CD4-positive, alpha-beta T cell (primary cell): ENCODE measurements at regions not wholly inside any gene's neighbourhood (a gene's known extent, or its start where the extent isn't known, plus 50 kb on each side); places are given as distances from the start of the nearest gene placed in this dataset.

Experiments
- ATAC-seq: fragments of 200-7000 bp; cut with Tn5 transposase; one replicate; pipeline ENCODE4 v1.10.0; 2022; ENCODE audit warnings: mild to moderate bottlenecking; ENCODE audit not compliant: poor library complexity
- CTCF ChIA-PET: fragments of 350-600 bp; sonication (Branson Sonifier 250); formaldehyde crosslinking; loops from one replicate; lab custom pipeline; 2021; ENCODE audit warnings: antibody characterized with exemption, inconsistent platforms; lab: Charles Lee
- POLR2A ChIA-PET: fragments of 350-600 bp; sonication (Branson Sonifier 250); formaldehyde crosslinking; loops from one replicate; lab custom pipeline; 2021; ENCODE audit warnings: antibody characterized with exemption, inconsistent platforms; lab: Charles Lee
- DNase-seq, 14 experiments: peaks; one replicate each; pipeline ENCODE4 v3.0.0-alpha.2; 2013 to 2020; ENCODE audit warnings: mixed read lengths in 2 of 14
- H3K27ac ChIP-seq, 2 donors: one replicate each; pipeline versions ENCODE4 v1.5.1 to v1.7.0; 2013; ENCODE audit warnings: low read length in 2 of 2, low read depth in 1 of 2, mild to moderate bottlenecking in 1 of 2
- H3K27me3 ChIP-seq, 2 experiments: 1 replicate in 1 of 2; 2 replicates in 1 of 2; pipeline versions ENCODE4 v1.6.1 to v1.7.0; 2013; ENCODE audit warnings: low read length in 2 of 2, control low read depth in 1 of 2, mild to moderate bottlenecking in 1 of 2, moderate library complexity in 1 of 2; ENCODE audit not compliant: insufficient read depth in 2 of 2, control insufficient read depth in 1 of 2
- H3K36me3 ChIP-seq: one replicate; pipeline ENCODE4 v1.6.1; 2013; ENCODE audit warnings: low read length, control low read depth; ENCODE audit not compliant: insufficient read depth
- H3K4me1 ChIP-seq: one replicate; pipeline ENCODE4 v1.6.1; 2013; ENCODE audit warnings: low read length, control low read depth; ENCODE audit not compliant: insufficient read depth
- H3K4me3 ChIP-seq: one replicate; pipeline ENCODE4 v1.5.1; 2013; ENCODE audit warnings: mild to moderate bottlenecking, low read length, moderate library complexity
- H3K9me3 ChIP-seq, 2 experiments: 1 replicate in 1 of 2; 2 replicates in 1 of 2; pipeline versions ENCODE4 v1.6.1 to v1.7.0; 2013; ENCODE audit warnings: low read length in 2 of 2, mild to moderate bottlenecking in 2 of 2, control low read depth in 1 of 2, moderate library complexity in 1 of 2; ENCODE audit not compliant: control insufficient read depth in 1 of 2, insufficient read depth in 1 of 2
- H3K27ac Mint-ChIP-seq: one replicate; pipeline ENCODE4 v1.8.0; 2020; ENCODE audit warnings: mixed read lengths
- H3K27me3 Mint-ChIP-seq: one replicate; pipeline ENCODE4 v1.8.0; 2021; ENCODE audit warnings: mixed read lengths
- H3K36me3 Mint-ChIP-seq: one replicate; pipeline ENCODE4 v1.8.0; 2021; ENCODE audit warnings: low read depth, mixed read lengths
- H3K4me1 Mint-ChIP-seq: one replicate; pipeline ENCODE4 v1.8.0; 2021; ENCODE audit warnings: low read depth, mixed read lengths
- H3K4me3 Mint-ChIP-seq: one replicate; pipeline ENCODE4 v1.8.0; 2020; ENCODE audit warnings: mild to moderate bottlenecking, mixed read lengths
- H3K9me3 Mint-ChIP-seq: one replicate; pipeline ENCODE4 v1.8.0; 2020; ENCODE audit warnings: mixed read lengths
- intact Hi-C, 2 experiments: fragments of 100-400 bp; cut with DNase I in 1 of 2; cut with micrococcal nuclease in 1 of 2; formaldehyde crosslinking; loops; one replicate each; pipeline versions ENCODE4 v1.15.1 to v1.9.0; 2023 to 2025; cut with DNase I, micrococcal nuclease
- TF ChIP-seq, protein P1 (sequence below): fragments of 200-600 bp; IDR thresholded peaks from one replicate; pipeline ENCODE4 v1.8.0; 2022; ENCODE audit warnings: antibody characterized with exemption, mild to moderate bottlenecking

DNA sequence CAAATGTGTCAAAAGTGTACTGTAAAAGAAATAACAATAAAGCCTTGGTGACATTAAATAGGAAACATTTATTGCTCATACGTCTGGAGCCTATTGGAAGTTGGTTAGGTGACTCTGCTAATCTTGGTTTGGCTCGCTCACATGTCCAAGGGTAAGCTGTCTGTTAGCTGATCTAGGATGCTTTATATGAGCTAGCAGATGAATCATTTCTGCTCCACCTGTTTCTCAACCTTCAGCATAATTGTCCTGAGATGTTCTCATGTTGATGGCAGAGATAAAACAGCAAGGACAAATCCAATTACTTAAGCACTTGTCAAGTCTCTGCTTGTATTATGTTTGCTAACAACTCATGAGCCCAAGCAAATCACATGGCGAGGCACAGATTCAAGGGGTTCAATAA lies 56.0 kb upstream of the CD53 start:
- no peaks in the 10 kb centered on the region for H3K27me3 Mint-ChIP-seq
- H3K27me3 ChIP-seq, result no peaks in the 10 kb centered on the region
- ATAC-seq (no peak), DNase-seq (no peak)
- H3K36me3 Mint-ChIP-seq, result no peaks in the 10 kb centered on the region
- no peaks in the 10 kb centered on the region for H3K4me1 ChIP-seq
- no peak overlapping the region for H3K27ac Mint-ChIP-seq
- POLR2A ChIA-PET, result interaction anchor here (0.7 to 1.5 kb wide), 2 partner anchors 30 to 55 kb away, joined by 3 to 4 read pairs; no protein-coding TSS in a partner anchor
- no peaks in the 10 kb centered on the region for H3K9me3 ChIP-seq
- TF ChIP-seq, protein P1, sequence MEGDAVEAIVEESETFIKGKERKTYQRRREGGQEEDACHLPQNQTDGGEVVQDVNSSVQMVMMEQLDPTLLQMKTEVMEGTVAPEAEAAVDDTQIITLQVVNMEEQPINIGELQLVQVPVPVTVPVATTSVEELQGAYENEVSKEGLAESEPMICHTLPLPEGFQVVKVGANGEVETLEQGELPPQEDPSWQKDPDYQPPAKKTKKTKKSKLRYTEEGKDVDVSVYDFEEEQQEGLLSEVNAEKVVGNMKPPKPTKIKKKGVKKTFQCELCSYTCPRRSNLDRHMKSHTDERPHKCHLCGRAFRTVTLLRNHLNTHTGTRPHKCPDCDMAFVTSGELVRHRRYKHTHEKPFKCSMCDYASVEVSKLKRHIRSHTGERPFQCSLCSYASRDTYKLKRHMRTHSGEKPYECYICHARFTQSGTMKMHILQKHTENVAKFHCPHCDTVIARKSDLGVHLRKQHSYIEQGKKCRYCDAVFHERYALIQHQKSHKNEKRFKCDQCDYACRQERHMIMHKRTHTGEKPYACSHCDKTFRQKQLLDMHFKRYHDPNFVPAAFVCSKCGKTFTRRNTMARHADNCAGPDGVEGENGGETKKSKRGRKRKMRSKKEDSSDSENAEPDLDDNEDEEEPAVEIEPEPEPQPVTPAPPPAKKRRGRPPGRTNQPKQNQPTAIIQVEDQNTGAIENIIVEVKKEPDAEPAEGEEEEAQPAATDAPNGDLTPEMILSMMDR, result no peak
- H3K4me1 Mint-ChIP-seq, result no peaks in the 10 kb centered on the region
- no peaks in the 10 kb centered on the region for H3K36me3 ChIP-seq
- H3K4me3 ChIP-seq, result no peak overlapping the region
- no peaks in the 10 kb centered on the region for H3K9me3 Mint-ChIP-seq
- H3K27ac ChIP-seq, result no peak overlapping the region
- CTCF ChIA-PET, result interaction anchor here (0.9 kb wide), 1 partner anchor 13 kb away, joined by 4 read pairs; no protein-coding TSS in a partner anchor
- intact Hi-C loops, result no loop called here
- no peak overlapping the region for H3K4me3 Mint-ChIP-seq

DNA sequence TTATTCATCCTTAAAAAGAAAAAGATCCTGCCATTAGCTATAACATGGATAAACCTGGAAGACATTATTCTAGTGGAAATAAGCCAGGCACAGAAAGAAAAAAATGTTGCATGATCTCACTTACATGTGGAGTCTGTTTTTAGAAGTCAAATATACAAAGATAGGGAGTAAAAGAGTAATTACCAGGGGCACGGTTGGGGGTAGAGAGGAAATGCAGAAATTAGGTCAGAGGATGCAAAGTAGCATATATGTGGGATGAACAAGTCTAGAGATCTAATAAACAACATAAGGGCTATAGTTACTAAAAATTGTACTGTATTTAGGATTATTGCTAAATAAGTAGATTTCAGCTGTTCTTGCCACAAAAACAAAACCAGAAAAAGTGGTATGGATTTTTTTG lies 61.4 kb upstream of the CD53 start:
- intact Hi-C loops, result no loop called here
- Histone ChIP-seq H3K4me1 (no peaks in the 10 kb centered on the region), H3K4me3 (no peak overlapping the region), H3K27ac (no peak overlapping the region), H3K36me3 (no peaks in the 10 kb centered on the region), H3K27me3 (no peaks in the 10 kb centered on the region), H3K9me3 (no peaks in the 10 kb centered on the region)
- H3K9me3 Mint-ChIP-seq, result peaks cover 4% of the 10 kb centered on the region
- H3K4me3 Mint-ChIP-seq, result no peak overlapping the region
- H3K27me3 Mint-ChIP-seq, result no peaks in the 10 kb centered on the region
- no peak for ATAC-seq
- TF ChIP-seq, protein P1, result no peak
- ChIA-PET POLR2A (no interaction called here), CTCF (interaction anchor here (1.2 kb wide), 1 partner anchor 18 kb away, joined by 3 read pairs; no protein-coding TSS in a partner anchor)
- no peaks in the 10 kb centered on the region for H3K36me3 Mint-ChIP-seq
- no peak overlapping the region for H3K27ac Mint-ChIP-seq
- peaks cover 16% of the 10 kb centered on the region for H3K4me1 Mint-ChIP-seq
- no peak for DNase-seq

DNA sequence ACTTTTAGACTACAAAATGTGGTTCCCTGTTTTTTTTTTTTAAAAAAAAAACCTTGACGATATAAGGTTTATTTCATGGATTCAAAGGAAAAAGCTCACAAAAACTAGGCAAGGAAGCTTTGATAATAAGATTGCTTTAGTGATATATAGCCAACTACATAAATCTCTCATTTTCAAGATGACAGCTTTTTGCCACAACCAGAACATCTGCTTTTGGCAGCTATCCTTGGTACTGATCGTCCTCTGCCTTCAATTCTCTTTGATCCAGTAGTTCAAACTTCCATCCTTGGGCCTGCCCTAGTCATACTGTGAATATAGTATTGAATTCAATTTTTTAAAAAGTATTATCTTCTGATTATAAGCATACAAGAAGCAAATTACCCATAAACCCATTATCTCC lies 72.9 kb upstream of the CD53 start:
- POLR2A ChIA-PET, result interaction anchor here (0.6 to 1.4 kb wide), 3 partner anchors 13 to 471 kb away, joined by 3 to 5 read pairs (median 3); no protein-coding TSS in a partner anchor
- intact Hi-C loops, result no loop called here

More for the DNA sequence above, 72.9 kb upstream of the CD53 start:
- Histone ChIP-seq H3K36me3 (no peaks in the 10 kb centered on the region), H3K27me3 (no peaks in the 10 kb centered on the region), H3K27ac (no peak overlapping the region), H3K4me1 (no peaks in the 10 kb centered on the region), H3K4me3 (no peak overlapping the region), H3K9me3 (no peaks in the 10 kb centered on the region)
- H3K4me3 Mint-ChIP-seq, result no peak overlapping the region
- DNase-seq (no peak), ATAC-seq (no peak)
- H3K36me3 Mint-ChIP-seq, result no peaks in the 10 kb centered on the region
- H3K27me3 Mint-ChIP-seq, result no peaks in the 10 kb centered on the region
- no peak overlapping the region for H3K27ac Mint-ChIP-seq
- H3K9me3 Mint-ChIP-seq, result peaks cover 2% of the 10 kb centered on the region
- H3K4me1 Mint-ChIP-seq, result no peaks in the 10 kb centered on the region
- CTCF ChIA-PET, result interaction anchor here (1.3 kb wide), 1 partner anchor 17 kb away, joined by 4 read pairs; no protein-coding TSS in a partner anchor
- TF ChIP-seq, protein P1, result no peak
